ENCODE measurements at regions not wholly inside any gene's neighbourhood (a gene's known extent, or its start where the extent isn't known, plus 50 kb on each side); places are given as distances from the start of the nearest gene placed in this dataset.

- Histone ChIP-seq H3K36me3 (replicated peaks; ENCODE audit: insufficient read depth, low read depth) (no peaks in the 10 kb centered on the region), H3K9me2 (replicated peaks; ENCODE audit: insufficient read depth) (no peaks in the 10 kb centered on the region), H4K20me1 (ENCODE audit: insufficient read depth, poor library complexity, severe bottlenecking) (no peaks in the 10 kb centered on the region), H3K4me1 (ENCODE audit: insufficient read depth) (no peaks in the 10 kb centered on the region), H2AFZ (no peak overlapping the region), H3K4me3 (no peak overlapping the region), H3K4me2 (no peak overlapping the region), H3K79me2 (no peaks in the 10 kb centered on the region), H3K9me3 (ENCODE audit: low read depth) (no peaks in the 10 kb centered on the region), H3K27ac (no peak overlapping the region), H3K27me3 (no peaks in the 10 kb centered on the region)
- no peak for DNase-seq (ENCODE audit: low spot score)
- TF ChIP-seq CTCF (IDR thresholded peaks at IDR 0.05; ENCODE audit: poor library complexity) (no peak), EZH2 (IDR thresholded peaks at IDR 0.05; ENCODE audit: borderline replicate concordance) (no peak), EZH2phosphoT487 (IDR thresholded peaks at IDR 0.05; ENCODE audit: low read depth, severe bottlenecking, unreplicated experiment) (no peak)
- 90% methylated on average over 1 of the region's 1 CpG for WGBS (ENCODE audit: low lambda C conversion rate, missing lambda C conversion rate)
Measured at GRCh38 chr9:75397836-75398235, 309.5 kb downstream of the OSTF1 start.

GRCh38 chr9:75408391-75408790 is 320.1 kb downstream of the OSTF1 start:
- H2AFZ ChIP-seq: no peak overlapping the region
- no peaks in the 10 kb centered on the region for H4K20me1 ChIP-seq (ENCODE audit: insufficient read depth, poor library complexity, severe bottlenecking)
- H3K79me2 ChIP-seq: no peaks in the 10 kb centered on the region
- TF ChIP-seq CTCF (IDR thresholded peaks at IDR 0.05; ENCODE audit: poor library complexity) (no peak), EZH2phosphoT487 (IDR thresholded peaks at IDR 0.05; ENCODE audit: low read depth, severe bottlenecking, unreplicated experiment) (no peak), EZH2 (IDR thresholded peaks at IDR 0.05; ENCODE audit: borderline replicate concordance) (no peak)
- no peak for DNase-seq (ENCODE audit: low spot score)
- H3K4me3 ChIP-seq: no peak overlapping the region
- H3K4me1 ChIP-seq (ENCODE audit: insufficient read depth): no peaks in the 10 kb centered on the region
- no peaks in the 10 kb centered on the region for H3K27me3 ChIP-seq
- H3K9me2 ChIP-seq (replicated peaks; ENCODE audit: insufficient read depth): no peaks in the 10 kb centered on the region
- 87% methylated on average over 4 of the region's 4 CpGs for WGBS (ENCODE audit: low lambda C conversion rate, missing lambda C conversion rate)
- H3K36me3 ChIP-seq (replicated peaks; ENCODE audit: insufficient read depth, low read depth): no peaks in the 10 kb centered on the region
- H3K27ac ChIP-seq: no peak overlapping the region
- no peak overlapping the region for H3K4me2 ChIP-seq
- no peaks in the 10 kb centered on the region for H3K9me3 ChIP-seq (ENCODE audit: low read depth)

- Histone ChIP-seq H3K36me3 (replicated peaks; ENCODE audit: insufficient read depth, low read depth) (no peaks in the 10 kb centered on the region), H3K9me2 (replicated peaks; ENCODE audit: insufficient read depth) (no peaks in the 10 kb centered on the region), H3K4me2 (no peak overlapping the region), H3K27me3 (no peaks in the 10 kb centered on the region), H2AFZ (no peak overlapping the region), H3K79me2 (no peaks in the 10 kb centered on the region), H3K9me3 (ENCODE audit: low read depth) (no peaks in the 10 kb centered on the region), H3K4me3 (no peak overlapping the region), H4K20me1 (ENCODE audit: insufficient read depth, poor library complexity, severe bottlenecking) (no peaks in the 10 kb centered on the region), H3K27ac (no peak overlapping the region), H3K4me1 (ENCODE audit: insufficient read depth) (no peaks in the 10 kb centered on the region)
- no peak for DNase-seq (ENCODE audit: low spot score)
- no peak for TF ChIP-seq EZH2 (IDR thresholded peaks at IDR 0.05; ENCODE audit: borderline replicate concordance)
- TF ChIP-seq EZH2phosphoT487 (IDR thresholded peaks at IDR 0.05; ENCODE audit: low read depth, severe bottlenecking, unreplicated experiment): no peak
- 94% methylated on average over 4 of the region's 4 CpGs for WGBS (ENCODE audit: low lambda C conversion rate, missing lambda C conversion rate)
Measured at GRCh38 chr9:75410405-75410804, 322.1 kb downstream of the OSTF1 start.

- Histone ChIP-seq H3K4me1 (ENCODE audit: insufficient read depth) (no peaks in the 10 kb centered on the region), H3K27me3 (no peaks in the 10 kb centered on the region), H3K9me3 (ENCODE audit: low read depth) (no peaks in the 10 kb centered on the region), H3K27ac (peak overlapping the region; percentile 47), H3K4me2 (no peak overlapping the region), H3K79me2 (no peaks in the 10 kb centered on the region), H3K36me3 (replicated peaks; ENCODE audit: insufficient read depth, low read depth) (no peaks in the 10 kb centered on the region), H2AFZ (no peak overlapping the region), H3K4me3 (no peak overlapping the region), H4K20me1 (ENCODE audit: insufficient read depth, poor library complexity, severe bottlenecking) (no peaks in the 10 kb centered on the region), H3K9me2 (replicated peaks; ENCODE audit: insufficient read depth) (no peaks in the 10 kb centered on the region)
- peak; percentile 66 for DNase-seq (ENCODE audit: low spot score)
- no peak for TF ChIP-seq EZH2phosphoT487 (IDR thresholded peaks at IDR 0.05; ENCODE audit: low read depth, severe bottlenecking, unreplicated experiment)
- TF ChIP-seq CTCF (IDR thresholded peaks at IDR 0.05; ENCODE audit: poor library complexity): no peak
- no peak for TF ChIP-seq EZH2 (IDR thresholded peaks at IDR 0.05; ENCODE audit: borderline replicate concordance)
- 69% methylated on average over 5 of the region's 5 CpGs for WGBS (ENCODE audit: low lambda C conversion rate, missing lambda C conversion rate)
Measured at GRCh38 chr9:75414371-75415160, 326.3 kb downstream of the OSTF1 start.

Data from hepatocyte (in vitro differentiated cells).